ENCODE measurements at regions not wholly inside any gene's neighbourhood (a gene's known extent, or its start where the extent isn't known, plus 50 kb on each side); places are given as distances from the start of the nearest gene placed in this dataset.
A peak's percentile ranks its signal among the peaks of the same experiment; 100 is the strongest.
"Not testable (repeated sequence)": the region's sequence is repeated elsewhere in the genome, so short reads cannot be mapped to it uniquely, and the experiment has no call there.

- DNase-seq, result peak; percentile 2
Measured at GRCh38 chr7:20466543-20467021, 135.9 kb downstream of the ITGB8 start.

DNA sequence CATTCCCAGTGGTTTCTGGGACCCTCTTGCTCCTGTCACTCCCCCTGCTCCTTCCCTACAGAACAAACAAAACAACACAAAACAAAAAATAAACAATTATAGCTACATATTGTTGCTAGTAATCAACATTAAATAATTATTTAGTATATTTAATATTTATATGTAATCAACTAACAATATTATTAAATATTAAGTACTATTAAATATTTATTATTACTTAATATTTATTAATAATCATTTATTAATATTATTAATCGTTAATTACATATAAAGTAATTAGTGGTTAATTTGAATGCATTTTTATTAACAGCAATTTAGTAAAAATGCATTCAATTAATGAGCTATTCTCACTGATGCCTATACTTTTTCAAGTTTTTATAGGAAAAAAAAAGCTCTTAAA, 139.4 kb downstream of the ITGB8 start:
- DNase-seq, result no peak

GRCh38 chr7:20470726-20471125, 140.0 kb downstream of the ITGB8 start:
- DNase-seq, result peak; percentile 1

- no peak for DNase-seq
Measured at GRCh38 chr7:20474249-20474648, 141.2 kb upstream of the ABCB5 start.

- DNase-seq, result no peak
Measured at GRCh38 chr7:20475756-20476155, 139.7 kb upstream of the ABCB5 start.

GRCh38 chr7:20477067-20477466, 138.4 kb upstream of the ABCB5 start:
- DNase-seq, result no peak

- no peak for DNase-seq
Measured at GRCh38 chr7:20479706-20480105, 135.8 kb upstream of the ABCB5 start.

- no peak for DNase-seq
Measured at GRCh38 chr7:20482071-20482470, 133.4 kb upstream of the ABCB5 start.

DNA sequence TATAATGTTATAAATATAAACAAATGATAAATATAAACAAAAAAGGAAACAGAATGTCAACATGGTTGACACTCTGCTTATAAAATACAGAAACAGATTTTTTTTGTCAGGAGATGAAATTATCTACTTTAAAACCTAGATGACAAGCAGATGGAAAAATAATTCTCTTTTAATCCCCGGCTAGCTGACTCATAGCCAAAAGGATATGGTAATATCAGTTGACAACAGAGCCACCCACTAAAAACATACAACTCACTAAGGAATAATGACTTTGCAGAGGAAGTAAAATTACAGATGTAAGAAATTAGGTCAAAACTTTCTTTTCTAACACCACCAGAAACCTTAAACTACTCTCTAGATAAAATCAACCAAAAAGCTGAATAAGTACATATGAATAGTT, 131.1 kb upstream of the ABCB5 start:
- DNase-seq, result no peak

GRCh38 chr7:20488850-20489249, 126.6 kb upstream of the ABCB5 start:
- DNase-seq, result no peak

- no peak for DNase-seq
Measured at GRCh38 chr7:20491284-20491683, 124.2 kb upstream of the ABCB5 start.

DNA sequence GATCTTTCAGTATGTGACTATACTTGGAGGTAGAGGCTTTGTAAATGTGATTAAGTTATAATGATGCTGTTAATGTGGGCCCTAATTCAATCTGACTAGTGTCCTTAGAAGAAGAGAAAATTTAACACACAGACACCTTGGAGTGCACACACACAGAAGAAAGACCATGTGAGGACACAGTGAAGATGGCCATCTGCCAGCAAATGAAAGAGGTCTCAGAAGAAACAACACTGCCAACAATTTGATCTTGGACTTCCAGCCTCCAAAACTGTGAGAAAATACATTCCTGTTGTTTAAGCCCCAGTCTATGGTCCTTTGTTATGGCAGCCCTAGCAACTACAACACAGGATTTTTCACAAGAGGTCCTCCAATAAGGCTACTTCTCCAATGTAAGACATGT, 120.9 kb upstream of the ABCB5 start:
- DNase-seq, result no peak

DNA sequence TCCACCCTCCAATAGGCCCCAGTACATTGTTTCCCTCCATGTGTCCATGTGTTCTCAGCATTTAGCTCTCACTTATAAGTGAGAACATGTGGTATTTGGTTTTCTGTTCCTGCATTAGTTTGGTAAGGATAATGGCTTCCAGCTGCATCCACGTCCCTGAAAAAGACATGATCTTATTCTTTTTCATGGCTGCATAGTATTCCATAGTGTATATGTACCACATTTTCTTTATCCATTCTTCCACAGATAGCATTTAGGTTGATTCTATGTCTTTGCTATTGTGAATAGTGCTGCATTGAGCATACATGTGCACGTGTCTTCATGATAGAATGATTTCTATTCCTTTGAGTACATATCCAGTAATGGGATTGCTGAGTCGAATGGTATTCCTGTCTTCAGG, 114.0 kb upstream of the ABCB5 start:
- not testable (repeated sequence) for DNase-seq

DNA sequence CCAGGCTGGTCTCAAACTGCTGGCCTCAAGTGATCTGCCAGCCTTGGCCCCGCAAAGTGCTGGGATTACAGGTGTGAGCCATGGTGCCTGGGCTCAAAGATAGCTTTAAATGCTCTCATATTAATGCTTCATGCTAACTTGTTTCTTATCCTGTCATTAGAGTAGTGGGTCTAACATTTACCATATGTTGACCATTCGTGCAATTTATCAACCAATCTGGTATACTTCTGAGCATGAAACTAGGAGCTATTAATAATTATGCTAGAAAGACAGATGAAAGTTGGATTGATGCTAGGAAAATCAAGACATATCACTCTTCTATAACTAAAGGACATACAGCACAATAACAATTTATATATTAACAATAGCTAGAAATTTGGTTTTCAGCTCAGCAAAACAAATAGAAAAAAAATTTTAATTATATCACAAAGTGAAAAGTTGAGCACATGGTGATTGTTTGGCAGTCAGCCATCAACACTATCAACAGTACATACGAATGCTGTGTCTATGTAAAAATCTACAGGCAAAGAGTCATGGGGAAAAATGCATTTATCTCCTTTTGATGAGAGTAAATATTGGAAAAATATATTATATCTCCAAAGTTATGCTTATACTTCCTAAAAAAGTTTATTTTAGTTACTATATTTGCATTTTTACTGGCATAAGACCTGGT, 112.1 kb upstream of the ABCB5 start:
- no peak for DNase-seq

DNA sequence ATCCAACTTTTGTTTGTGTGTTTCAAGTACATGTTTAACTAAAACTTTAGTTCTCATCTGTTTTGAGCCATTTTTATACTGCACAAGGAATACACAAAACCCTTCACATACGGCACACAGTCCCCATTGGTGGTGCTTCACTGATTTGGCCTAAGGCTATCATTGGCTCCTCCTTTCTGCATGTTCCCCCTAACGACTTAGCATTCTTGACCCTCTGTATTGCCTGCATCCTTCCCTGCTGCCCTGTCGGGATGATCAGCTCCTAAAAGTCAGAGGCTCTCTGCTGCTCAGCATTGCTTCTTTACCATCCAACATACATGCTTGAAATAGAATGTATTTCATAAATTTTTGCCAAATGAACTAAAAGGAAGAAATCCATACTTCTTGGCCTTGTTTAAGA, 111.4 kb upstream of the ABCB5 start:
- no peak for DNase-seq

DNA sequence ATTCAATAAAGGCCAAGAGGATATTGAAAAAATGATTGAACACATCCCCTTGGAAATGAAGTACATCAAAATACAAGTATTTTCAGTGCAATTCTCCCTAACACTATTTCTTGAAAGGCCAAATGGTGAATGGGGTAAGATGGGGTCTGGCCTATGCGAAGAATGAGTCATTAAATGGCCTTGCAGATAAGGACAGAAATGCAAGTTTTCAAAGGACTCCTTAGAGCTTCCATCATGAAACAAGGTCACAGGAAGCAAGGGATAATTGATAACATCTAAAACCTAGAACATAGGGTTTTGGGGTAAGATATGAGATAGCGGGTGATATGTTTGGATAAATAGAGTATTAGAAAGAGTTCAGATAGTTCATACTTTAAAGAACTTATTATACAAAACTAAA, 109.3 kb upstream of the ABCB5 start:
- no peak for DNase-seq

- DNase-seq, result no peak
Measured at GRCh38 chr7:20507157-20507556, 108.3 kb upstream of the ABCB5 start.

- peak; percentile 1 for DNase-seq
Measured at GRCh38 chr7:20508109-20508508, 107.4 kb upstream of the ABCB5 start.

DNA sequence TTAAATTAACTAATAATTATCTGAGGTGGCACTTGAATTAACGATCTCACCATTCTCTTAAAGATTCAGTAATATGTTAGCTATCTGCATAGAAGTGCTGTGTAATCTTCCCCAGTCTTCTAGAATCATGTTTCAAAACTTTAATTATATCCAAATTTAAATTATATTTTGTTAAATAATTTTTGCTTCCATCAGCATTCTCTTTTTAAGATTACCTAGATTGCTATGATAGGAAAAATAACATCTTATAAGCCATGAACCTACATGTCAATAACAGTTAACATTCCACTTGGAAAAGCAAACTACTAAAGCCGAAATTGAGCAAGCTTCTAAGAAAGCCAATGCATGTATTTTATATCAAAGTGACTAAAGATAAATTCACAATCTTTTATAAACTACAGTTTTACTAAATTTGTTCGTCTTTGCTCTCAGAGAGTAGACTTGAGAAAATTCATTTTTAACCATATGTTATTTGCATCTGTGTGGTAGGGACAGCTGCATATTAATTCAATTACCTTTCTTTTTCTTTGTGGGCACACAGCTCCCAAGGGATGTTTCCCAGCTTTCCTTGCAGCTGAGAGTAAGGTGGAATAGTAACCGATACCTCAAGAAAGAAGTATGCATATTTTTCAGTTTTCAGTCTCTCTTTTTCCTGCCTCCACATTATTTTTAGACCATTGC, 105.4 kb upstream of the ABCB5 start:
- no peak for DNase-seq

- no peak for DNase-seq
Measured at GRCh38 chr7:20510573-20510900, 104.9 kb upstream of the ABCB5 start.

GRCh38 chr7:20513341-20513740, 102.1 kb upstream of the ABCB5 start:
- no peak for DNase-seq

- DNase-seq, result no peak
Measured at GRCh38 chr7:20513897-20514296, 101.6 kb upstream of the ABCB5 start.

DNA sequence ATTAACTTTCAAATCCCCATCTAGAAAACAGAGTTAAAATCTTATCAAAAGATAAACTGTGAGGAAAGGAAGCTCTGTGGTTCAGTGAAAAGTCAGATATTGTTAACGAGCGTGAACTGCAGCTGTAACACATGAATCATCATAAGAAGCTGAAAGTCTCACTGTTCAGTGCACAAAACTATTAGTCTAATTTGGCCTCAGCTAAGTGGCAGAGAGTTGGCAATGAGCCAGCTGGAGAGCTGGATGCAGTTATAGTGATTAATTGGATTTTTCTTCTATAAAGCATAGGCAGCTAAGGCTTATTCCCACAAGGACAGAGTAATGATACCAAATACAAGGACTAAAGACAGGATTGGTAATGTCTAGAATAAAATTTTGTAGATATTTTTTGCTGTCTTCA, 101.1 kb upstream of the ABCB5 start:
- DNase-seq, result no peak

DNA sequence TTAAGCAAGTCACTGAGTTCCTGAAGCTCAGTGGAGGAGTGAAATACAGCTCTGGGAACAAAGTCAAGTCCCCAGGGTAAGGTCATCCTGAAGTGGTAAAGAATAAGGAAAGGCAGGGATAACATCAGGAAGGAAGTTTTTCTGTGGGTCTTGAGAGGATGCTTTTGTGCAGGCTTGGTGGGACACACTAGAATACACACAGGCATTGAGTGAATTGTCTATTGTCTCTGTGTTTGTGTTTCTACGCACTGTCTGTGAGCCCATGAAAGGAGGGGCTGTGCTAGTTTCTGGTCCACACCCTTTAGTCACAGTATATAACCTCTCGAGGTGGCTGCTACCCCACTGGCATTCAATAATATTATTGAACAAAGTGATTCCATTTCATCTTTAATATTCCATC, 95.8 kb upstream of the ABCB5 start:
- DNase-seq, result no peak

GRCh38 chr7:20520530-20520929, 94.9 kb upstream of the ABCB5 start:
- no peak for DNase-seq

All from CD4-positive, alpha-beta T cell treated with Interleukin-4 for 4 hours (primary cell).